WERI-Rb-1 (cell line): ENCODE measurements at regions not wholly inside any gene's neighbourhood (a gene's known extent, or its start where the extent isn't known, plus 50 kb on each side); places are given as distances from the start of the nearest gene placed in this dataset.

ENCODE experiments used
- DNase-seq: peaks from one replicate; pipeline ENCODE4 v3.0.0-alpha.2; 2020
- H3K27ac ChIP-seq: fragments of 250-450 bp; sonication (Bioruptor Pico); 2 replicates; pipeline ENCODE4 v1.5.1; 2020; ENCODE audit warnings: mild to moderate bottlenecking, moderate library complexity
- H3K27me3 ChIP-seq: fragments of 250-450 bp; sonication (Bioruptor Pico); 2 replicates; pipeline ENCODE4 v1.5.1; 2021; ENCODE audit warnings: mild to moderate bottlenecking, low read depth, moderate library complexity; ENCODE audit not compliant: insufficient read depth, severe bottlenecking
- H3K36me3 ChIP-seq: fragments of 250-450 bp; sonication (Bioruptor Pico); 2 replicates; pipeline ENCODE4 v1.5.1; 2020; ENCODE audit warnings: mild to moderate bottlenecking, moderate library complexity
- H3K4me3 ChIP-seq: 2 replicates; pipeline ENCODE4 v1.5.1; 2011; ENCODE audit warnings: low read depth, mild to moderate bottlenecking, control low read depth, low read length
- H3K9me3 ChIP-seq: fragments of 250-450 bp; sonication (Bioruptor Pico); 2 replicates; pipeline ENCODE4 v1.5.1; 2021; ENCODE audit warnings: mild to moderate bottlenecking, moderate library complexity; ENCODE audit not compliant: severe bottlenecking
- CTCF ChIP-seq: IDR thresholded peaks from 2 replicates; pipeline ENCODE4 v1.5.1; 2011; ENCODE audit warnings: low read depth, mild to moderate bottlenecking, control low read depth, inconsistent platforms, low read length

- H3K9me3 ChIP-seq: no peaks in the 10 kb centered on the region
- H3K27ac ChIP-seq: no peak overlapping the region
- DNase-seq: no peak
- no peak for TF ChIP-seq CTCF
- no peak overlapping the region for H3K4me3 ChIP-seq
- H3K27me3 ChIP-seq: no peaks in the 10 kb centered on the region
- no peaks in the 10 kb centered on the region for H3K36me3 ChIP-seq
These were observed 1395.9 kb downstream of the FAM181B start for GRCh38 chr11:81337756-81338155.

DNA sequence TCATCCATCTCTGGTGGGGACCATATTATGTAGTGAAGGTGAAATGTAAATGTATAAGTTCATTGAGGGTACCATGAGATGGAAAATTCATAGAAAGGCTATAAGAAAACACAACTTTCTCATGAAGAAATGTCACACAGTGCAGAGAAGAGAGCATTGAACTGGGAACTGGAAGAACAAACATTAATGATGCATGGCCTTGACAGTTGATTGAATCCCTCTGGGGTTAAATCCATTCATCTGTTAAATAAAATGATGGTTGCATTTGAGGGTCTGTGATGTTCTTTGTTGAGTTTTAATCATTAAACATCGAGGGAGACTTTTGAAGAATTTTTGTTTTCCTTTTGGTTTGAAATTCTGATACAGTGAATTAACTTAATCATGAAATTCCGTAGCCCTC lies 1401.4 kb downstream of the FAM181B start:
- H3K27me3 ChIP-seq: no peaks in the 10 kb centered on the region
- TF ChIP-seq CTCF: no peak
- DNase-seq: no peak
- no peaks in the 10 kb centered on the region for H3K9me3 ChIP-seq
- no peaks in the 10 kb centered on the region for H3K36me3 ChIP-seq
- no peak overlapping the region for H3K27ac ChIP-seq
- no peak overlapping the region for H3K4me3 ChIP-seq

- Histone ChIP-seq H3K9me3 (no peaks in the 10 kb centered on the region), H3K27me3 (no peaks in the 10 kb centered on the region), H3K4me3 (no peak overlapping the region), H3K36me3 (no peaks in the 10 kb centered on the region), H3K27ac (no peak overlapping the region)
- TF ChIP-seq CTCF: no peak
- no peak for DNase-seq
These were observed 1401.9 kb downstream of the FAM181B start for GRCh38 chr11:81331611-81332235.

DNA sequence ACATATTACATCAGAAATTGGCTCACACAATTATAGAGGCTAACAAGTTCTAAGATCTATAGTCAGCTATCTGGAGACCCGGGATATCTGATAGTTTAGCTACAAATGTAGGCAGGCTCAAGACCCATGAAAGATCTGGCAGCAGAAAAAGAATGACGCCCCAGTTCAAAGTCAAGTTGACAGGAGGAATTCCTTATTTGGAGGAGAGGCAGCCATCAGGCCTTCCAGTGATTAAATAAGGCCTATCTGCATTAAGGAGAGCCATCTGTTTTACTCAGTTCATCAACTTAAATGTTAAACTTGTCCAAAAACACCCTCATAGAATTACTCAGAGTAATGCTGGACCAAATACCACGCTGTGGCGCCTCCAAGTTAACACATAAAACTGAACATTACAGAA lies 1402.6 kb downstream of the FAM181B start:
- H3K9me3 ChIP-seq: no peaks in the 10 kb centered on the region
- no peak overlapping the region for H3K27ac ChIP-seq
- H3K36me3 ChIP-seq: no peaks in the 10 kb centered on the region
- H3K4me3 ChIP-seq: no peak overlapping the region
- no peaks in the 10 kb centered on the region for H3K27me3 ChIP-seq
- DNase-seq: no peak
- TF ChIP-seq CTCF: no peak

DNA sequence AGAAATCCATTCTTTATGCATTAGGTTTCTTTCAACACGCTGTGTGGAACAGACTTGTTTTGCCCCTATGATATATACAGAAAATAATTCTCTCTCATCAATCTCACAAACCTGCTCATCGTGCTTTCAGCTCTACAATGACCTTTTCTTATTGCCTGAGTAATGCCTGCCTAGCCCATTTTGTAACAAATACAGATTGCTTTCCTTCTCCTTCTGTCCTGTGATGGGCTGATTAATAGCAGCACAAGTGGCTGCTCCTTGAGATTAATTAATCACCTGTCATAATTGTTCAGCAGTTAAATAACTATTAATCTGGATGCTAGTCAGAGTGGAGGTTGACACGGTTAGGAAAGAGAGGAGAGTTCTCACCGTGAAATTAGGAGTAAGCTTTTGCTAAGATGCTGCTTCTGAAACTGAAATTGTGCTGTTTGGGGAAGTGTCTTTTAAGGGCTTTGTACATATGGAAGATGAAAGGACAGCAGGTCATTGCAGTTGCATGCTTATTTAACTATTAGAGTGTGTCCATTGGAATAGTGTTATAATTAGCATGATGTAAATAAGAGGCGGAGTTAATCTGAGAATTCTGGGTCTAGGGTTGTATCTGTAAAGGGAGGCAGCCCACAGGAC lies 1430.5 kb downstream of the FAM181B start:
- no peaks in the 10 kb centered on the region for H3K9me3 ChIP-seq
- no peak for DNase-seq
- H3K4me3 ChIP-seq: no peak overlapping the region
- no peak overlapping the region for H3K27ac ChIP-seq
- no peak for TF ChIP-seq CTCF
- no peaks in the 10 kb centered on the region for H3K36me3 ChIP-seq
- no peaks in the 10 kb centered on the region for H3K27me3 ChIP-seq
